HG03342 (cell line): ENCODE measurements at regions not wholly inside any gene's neighbourhood (a gene's known extent, or its start where the extent isn't known, plus 50 kb on each side); places are given as distances from the start of the nearest gene placed in this dataset.
"Not testable (repeated sequence)": the region's sequence is repeated elsewhere in the genome, so short reads cannot be mapped to it uniquely, and the experiment has no call there.

Experiments
- ATAC-seq: cut with Tn5 transposase; IDR thresholded peaks from one replicate; pipeline ENCODE4 v1.9.1; 2021; ENCODE audit warnings: mild to moderate bottlenecking, moderate library complexity; ENCODE audit not compliant: unreplicated experiment

DNA sequence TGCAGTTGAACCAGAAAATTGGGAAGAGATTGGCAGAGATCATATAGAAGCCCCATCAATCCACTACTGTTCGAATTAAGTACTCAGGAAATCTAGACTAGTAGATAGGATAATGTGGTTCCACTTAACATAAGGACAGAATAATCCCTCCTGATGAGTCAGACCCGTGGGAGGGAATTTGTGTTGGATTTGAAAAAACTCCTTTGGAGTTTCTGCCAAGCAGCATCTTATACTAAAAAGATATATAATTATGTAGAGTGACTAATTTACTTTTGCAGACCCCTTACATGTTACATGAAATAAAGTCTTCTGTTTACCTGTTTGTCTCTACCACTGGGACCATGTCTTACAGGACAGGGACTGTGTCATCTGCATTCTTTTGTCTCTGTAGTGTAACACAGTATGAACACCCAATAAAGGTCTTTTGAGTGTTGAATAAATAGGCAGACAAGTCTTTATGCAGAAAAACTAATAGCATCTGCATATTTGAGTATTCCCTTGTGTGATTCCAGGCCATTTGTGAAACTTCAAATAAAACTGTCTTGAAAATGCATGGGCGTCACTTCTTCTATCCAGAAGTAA, 122.6 kb upstream of the DNAJC10 start:
- no peak for ATAC-seq

GRCh38 chr2:182594286-182594685, 121.8 kb upstream of the DNAJC10 start:
- ATAC-seq = no peak

DNA sequence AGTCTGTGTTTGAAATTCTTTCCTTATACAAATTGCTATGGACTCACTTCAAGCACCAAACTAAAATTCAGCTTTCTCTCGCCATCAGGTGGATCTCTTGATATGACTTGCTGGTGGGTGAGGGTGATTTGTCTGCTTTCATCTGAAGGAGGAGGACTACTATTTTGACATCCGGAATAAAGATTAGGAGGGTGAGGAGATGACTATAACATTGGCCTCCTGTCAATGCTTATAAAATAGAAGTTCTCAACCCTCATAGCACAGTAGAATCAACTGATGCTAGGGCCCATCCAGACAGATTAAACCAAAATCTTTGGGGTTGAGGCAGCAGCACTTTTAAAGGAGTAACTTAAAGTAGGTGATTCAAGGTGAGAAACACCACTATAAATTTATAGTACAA, 120.4 kb upstream of the DNAJC10 start:
- ATAC-seq = no peak

DNA sequence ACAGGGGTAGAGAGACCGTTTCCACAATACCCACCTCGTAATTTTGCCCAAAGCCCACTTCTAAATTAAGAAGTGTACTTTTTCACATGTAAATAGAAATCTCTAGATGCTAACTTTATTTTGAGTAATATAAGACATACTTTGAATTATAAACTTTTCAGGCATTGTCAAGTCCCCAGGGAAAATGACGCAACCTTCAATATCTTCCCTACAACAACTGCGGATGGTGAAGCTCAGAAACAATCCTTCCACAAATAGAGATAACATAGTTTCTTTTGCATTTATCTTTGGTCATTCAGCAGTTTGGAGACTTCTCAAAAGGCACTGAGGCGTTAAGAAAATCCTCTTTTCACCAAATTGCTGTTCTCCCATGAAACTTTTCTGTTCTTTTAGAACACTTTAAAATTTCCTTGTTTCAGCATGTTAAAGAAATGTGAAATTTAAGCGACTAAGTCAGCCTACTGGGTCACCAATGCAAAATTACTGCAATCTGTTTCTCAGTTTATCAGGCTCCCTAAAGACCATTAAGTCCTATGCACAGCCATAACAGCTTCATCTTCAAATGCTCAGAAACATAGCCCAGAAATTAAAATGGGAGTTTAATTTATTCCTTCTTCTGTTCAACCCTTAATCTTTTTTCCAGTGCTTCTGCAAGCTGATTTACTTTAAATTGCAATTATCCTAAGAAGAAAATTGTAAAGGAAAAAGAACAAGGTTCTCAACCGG, 118.3 kb upstream of the DNAJC10 start:
- no peak for ATAC-seq

DNA sequence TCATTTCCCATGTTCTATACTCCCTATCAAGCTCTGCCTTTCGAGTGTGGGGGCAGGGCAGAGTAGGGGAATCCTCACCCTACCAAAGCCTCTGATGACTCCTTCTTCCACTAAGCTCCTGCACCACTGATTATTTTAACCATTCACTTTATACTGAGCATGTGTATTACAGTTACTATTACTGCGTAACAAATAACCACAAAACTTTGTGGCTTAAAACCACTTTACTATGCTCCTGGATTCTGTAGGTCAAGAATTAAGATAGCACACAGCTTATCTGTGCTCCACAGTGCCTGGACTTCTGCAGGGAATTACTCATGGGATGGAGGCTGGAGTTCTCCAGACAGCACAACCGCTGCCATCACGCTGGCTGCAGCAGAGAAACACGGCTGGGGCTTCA, 117.4 kb upstream of the DNAJC10 start:
- ATAC-seq = no peak

DNA sequence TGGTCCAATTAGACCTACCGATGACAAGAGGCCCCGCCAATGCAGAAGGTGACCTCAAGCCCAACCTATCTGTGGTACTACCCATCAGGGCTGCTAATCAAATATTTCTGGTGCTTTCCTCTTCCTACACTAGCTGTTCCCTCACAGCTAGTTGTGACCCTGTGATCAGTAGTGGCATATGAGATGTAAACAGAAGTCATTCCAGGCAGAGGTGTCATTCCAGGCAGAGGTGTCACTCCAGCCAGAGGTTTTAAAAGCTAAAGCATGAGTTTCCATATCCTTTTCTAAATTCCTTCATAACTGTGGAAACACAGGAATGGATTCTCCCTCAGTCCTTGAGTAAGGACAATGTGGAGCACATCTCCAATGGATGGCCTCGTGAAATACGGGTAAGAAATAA, 110.9 kb upstream of the DNAJC10 start:
- no peak for ATAC-seq

DNA sequence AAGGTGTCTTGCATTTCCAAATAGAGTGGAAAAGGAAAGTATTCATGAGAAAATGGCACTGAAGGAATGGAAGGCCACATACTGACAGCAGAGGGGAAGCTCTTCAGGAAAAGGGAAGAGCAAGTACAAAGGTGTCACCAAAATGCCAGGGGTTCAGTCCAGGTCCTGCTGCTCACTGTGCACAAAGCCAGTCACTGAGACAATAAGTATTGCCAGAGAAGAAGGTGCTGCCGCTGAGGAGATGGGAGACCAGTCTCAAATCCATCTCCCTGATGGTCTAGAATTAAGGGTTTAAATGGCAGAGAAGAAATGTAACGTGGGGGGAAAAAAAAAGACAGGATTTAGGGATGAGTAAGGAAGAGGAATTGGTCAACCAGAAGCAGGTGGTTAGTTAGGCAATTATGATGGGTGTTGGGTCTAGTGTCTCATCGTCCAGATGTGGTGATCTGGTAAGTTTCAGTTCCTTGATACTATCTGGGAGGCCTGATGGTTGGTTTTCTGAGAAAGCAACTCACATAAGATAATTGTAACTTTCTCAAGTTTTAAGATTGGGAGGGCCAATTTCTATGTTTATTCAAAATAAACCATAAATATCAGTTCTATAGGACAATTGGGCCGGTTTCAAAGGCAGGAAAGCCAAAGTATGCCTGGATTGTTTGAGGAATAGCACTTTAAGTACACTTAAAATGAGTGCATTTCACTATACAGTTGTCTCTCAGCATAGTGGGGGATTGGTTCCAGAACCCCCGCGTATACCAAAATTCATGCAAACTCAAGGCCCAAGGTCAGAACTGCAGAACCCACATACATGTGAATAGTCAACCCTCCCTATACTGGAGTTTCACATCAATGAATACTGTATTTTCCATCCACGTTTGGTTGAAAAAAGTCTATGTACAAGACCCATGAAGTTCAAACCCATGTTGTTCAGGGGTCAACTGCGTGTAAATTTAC, 109.1 kb upstream of the DNAJC10 start:
- ATAC-seq = peak; percentile 78

DNA sequence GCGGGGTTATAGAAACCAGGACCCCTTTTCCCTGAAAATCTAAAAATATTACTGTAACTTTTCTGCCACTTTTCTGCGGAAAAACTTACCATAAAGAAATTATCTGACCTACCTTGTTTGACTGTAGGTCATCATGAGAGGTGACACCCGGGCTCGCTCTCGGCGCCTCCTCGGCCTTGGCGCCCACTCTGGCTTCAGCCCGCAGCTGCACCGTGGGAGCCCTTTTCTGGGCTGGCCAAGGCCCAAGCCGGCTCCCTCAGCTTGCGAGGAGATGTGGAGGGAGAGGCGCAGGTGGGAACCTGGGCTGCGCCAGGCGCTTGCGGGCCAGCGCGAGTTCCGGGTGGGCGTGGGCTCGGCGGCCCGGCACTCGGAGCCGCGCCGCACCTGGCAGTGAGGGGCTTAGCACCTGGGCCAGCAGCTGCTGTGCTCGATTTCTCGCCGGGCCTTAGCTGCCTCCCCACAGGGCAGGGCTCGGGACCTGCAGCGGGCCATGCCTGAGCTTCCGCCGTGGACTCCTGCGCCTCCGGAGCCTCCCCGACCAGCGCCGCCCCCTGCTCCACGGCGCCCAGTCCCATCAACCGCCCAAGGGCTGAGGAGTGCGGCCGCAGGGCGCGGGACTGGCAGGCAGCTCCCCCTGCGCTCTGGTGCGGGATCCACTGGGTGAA, 107.7 kb upstream of the DNAJC10 start:
- no peak for ATAC-seq

GRCh38 chr2:182609005-182609404, 107.1 kb upstream of the DNAJC10 start:
- ATAC-seq = not testable (repeated sequence)

DNA sequence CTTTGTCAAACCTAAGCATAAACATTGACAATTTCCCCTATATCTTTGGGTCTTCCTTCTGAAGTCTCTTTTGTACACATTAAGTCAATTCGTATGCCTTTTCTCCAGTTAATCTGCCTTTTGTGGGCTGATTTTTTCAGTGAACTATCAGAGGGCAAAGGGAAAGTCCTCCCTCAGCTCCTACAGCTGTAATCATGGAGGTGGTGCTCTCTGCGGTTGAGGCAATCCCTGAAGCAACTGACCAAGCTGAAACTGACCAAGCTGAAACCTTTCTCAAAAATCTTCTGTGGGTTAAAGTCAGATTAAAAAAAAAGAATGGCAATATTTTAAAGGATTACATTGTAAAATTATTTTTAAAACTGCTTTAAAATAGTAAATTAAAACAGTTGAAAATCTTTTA, 105.8 kb upstream of the DNAJC10 start:
- ATAC-seq = no peak

DNA sequence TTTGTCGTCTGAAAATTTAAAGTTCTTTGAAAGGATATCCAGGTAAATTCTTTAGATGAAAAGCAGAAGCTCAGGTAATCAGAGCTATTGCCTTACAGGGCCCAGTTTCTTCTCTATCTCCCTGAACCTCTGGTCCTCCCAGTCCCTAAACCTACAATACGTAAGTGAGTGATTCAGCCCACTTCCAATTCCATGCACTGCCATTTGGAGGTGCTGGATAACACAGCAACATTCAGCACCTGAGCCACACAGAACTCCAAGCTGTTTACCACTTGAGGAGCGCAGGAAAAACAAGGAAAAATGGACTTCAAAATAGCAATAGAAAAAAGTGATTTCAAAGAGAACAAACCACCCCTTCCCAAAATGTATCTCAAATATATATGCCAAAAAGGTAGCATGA, 105.0 kb upstream of the DNAJC10 start:
- ATAC-seq = no peak

- no peak for ATAC-seq
These were observed 101.0 kb upstream of the DNAJC10 start for GRCh38 chr2:182615036-182615435.

DNA sequence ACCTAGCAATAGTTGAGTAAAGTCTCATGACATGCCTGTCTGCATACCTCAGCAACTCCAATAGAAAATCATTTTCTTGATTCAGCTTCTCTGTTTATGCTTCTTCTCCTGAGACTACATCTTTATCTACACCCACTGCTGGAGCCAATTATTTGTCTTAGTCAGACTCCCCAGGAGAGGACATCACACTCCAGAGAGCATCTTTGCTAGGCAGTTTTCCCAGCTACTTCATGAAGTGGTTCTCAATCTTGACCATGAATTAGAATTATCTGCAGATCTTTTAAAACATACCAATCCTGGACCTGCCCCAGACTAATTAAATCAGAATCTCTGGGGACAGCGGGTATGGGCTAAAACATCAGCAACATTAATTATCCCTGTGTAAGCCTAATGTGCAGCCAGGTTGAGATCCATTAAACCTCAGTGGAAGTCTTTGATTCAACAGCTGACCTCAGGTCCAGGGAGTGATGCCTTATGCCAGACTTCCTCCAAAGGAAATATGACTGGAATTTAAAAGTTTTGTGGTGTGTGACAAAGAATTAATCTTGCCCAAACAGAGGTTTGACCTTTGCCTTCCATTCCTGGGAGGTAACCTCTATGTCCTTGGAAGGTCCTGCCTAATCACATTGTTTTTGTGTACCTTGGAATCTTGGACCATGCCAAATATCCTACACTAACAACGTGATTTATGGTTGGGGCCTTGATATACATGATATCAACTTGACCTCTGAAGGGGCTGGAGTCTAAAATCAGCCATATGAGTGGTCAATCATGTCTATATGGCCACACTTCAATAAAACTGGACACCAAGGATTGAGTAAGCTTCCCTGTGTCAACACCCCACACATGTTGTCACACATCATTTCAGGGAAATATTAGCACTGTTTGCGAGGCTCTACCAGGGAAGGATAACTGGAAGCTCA, 99.3 kb upstream of the DNAJC10 start:
- no peak for ATAC-seq

DNA sequence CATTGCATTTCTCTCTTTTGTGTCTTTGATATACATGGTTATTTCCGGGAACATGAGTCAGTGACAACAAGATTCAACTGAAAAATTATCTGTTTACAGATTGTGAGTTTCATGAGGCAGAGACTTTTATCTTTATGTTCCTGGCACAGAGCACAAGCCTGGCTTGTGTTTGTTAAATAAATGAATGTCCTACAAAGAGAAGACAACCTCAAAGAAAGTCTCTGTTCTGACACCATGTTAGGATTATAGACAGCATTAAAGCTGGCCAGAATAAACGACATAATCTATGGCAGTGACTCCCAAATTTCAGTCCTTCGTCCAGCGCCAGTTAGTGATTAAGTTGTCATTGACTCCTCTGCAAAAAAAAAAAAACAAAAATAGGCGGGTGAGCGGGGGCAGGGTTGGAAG, 97.4 kb upstream of the DNAJC10 start:
- no peak for ATAC-seq

DNA sequence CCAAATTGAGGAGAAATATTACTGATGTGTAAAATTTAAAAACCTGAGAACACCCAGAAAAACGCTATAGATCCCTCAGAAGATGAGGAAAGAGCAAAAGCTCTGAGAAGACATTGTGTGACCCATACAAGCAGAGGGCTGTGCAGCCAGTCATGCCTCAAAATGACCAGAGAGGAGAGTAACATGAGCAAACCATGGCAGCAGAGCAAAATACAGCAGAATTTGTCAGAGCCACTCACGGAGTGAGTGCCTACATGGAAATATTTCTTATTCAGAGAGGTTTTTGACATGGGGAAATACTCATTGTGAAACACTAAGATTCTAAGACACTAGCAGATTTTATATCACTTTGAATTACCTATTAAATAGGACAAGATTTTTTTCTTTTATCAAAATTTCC, 96.8 kb upstream of the DNAJC10 start:
- no peak for ATAC-seq

GRCh38 chr2:182621191-182621590, 94.9 kb upstream of the DNAJC10 start:
- no peak for ATAC-seq

- ATAC-seq = no peak
These were observed 94.2 kb upstream of the DNAJC10 start for GRCh38 chr2:182621810-182622209.

DNA sequence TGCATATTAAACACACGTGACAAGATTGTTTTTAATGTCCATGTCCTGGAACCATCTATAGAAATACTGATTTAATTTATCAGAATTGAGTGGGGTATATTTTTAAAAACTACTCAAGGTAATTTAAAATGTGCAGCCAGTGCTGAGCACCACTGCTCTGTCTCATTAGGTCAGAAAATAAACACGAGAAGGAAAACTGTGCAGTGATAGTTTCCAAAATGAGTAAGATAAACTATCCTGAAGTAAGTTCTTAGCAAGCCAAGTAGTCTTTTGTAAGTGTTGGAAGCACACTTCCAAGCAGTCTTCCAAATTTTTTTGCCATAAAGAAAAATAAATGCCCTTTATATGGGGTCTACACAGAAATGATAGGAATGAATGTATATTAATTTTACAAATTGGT, 93.8 kb upstream of the DNAJC10 start:
- no peak for ATAC-seq

DNA sequence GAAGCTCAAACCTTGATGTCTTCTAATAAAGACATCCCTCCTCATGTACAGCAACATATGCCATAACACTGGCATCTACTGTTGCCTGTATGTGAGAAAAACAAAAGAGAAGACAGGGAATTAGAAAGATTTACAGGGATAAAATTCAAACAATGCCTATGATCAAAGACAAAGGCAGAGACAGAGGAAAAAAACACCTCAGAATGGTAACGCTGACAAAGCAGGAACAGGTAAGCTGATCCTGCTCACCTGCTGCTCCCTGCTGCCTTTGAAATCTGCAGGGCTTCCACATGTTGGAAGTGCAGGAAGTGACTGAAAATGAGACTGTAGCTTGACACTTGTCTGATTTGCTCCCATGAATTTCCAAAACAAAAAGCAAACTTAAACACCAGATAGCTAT, 90.2 kb upstream of the DNAJC10 start:
- no peak for ATAC-seq

- ATAC-seq = no peak
These were observed 87.1 kb upstream of the DNAJC10 start for GRCh38 chr2:182628916-182629315.
